ENCODE measurements at regions not wholly inside any gene's neighbourhood (a gene's known extent, or its start where the extent isn't known, plus 50 kb on each side); places are given as distances from the start of the nearest gene placed in this dataset.

- in situ Hi-C loops (cut with MboI; ENCODE audit: low sequenced_read_pairs, unreplicated experiment), result no loop called here
- DNase-seq (ENCODE audit: low spot score), result no peak
- no peak for TF ChIP-seq CTCF (IDR thresholded peaks at IDR 0.05; ENCODE audit: borderline replicate concordance, control extremely low read depth, extremely low read depth, insufficient read depth, missing control alignments)
Measured at GRCh38 chr3:164096352-164096751, 981.9 kb downstream of the SI start.

GRCh38 chr3:164095949-164096348 lies 982.3 kb downstream of the SI start:
- TF ChIP-seq CTCF (IDR thresholded peaks at IDR 0.05; ENCODE audit: borderline replicate concordance, control extremely low read depth, extremely low read depth, insufficient read depth, missing control alignments), result no peak
- in situ Hi-C loops (cut with MboI; ENCODE audit: low sequenced_read_pairs, unreplicated experiment), result no loop called here
- no peak for DNase-seq (ENCODE audit: low spot score)

DNA sequence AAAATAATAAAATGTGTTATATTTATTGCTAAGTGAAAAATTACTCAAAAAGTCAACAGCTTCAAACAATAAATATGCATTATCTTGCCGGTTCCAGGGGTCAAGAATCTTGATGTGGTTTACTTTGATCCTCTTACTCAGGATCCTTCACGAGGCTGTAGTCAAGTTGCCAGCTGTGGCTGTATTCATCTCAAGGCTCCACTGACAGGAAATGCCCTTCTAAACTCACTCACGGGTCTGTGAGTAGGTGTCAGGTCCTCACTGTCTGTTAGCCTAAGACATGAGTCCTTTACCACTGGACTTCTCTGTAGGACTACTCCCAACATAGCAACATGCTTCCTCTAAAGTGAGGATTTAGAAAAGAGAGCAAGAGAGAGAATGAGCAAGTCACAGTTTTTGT lies 983.0 kb downstream of the SI start:
- no peak for TF ChIP-seq CTCF (IDR thresholded peaks at IDR 0.05; ENCODE audit: borderline replicate concordance, control extremely low read depth, extremely low read depth, insufficient read depth, missing control alignments)
- in situ Hi-C loops (cut with MboI; ENCODE audit: low sequenced_read_pairs, unreplicated experiment), result no loop called here
- no peak for DNase-seq (ENCODE audit: low spot score)

DNA sequence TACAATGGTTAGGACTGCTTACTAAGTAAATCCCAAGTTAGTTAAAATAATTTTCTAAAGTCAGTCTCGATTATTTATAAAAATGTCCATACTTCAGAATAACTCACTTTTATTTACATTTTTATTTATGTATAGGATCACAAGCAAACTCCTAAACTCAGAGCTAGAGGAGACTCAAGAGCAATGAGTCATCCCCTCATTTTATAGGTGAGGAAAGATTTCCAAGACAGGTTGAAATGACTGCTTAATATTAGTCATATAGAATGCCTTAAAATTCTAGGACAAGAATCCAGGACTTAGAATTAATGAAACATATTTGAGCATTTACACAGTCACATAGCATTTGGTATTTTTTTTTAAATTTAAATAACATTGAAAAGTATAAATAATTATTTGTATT lies 983.8 kb downstream of the SI start:
- in situ Hi-C loops (cut with MboI; ENCODE audit: low sequenced_read_pairs, unreplicated experiment), result no loop called here
- TF ChIP-seq CTCF (IDR thresholded peaks at IDR 0.05; ENCODE audit: borderline replicate concordance, control extremely low read depth, extremely low read depth, insufficient read depth, missing control alignments), result no peak
- no peak for DNase-seq (ENCODE audit: low spot score)

- in situ Hi-C loops (cut with MboI; ENCODE audit: low sequenced_read_pairs, unreplicated experiment), result no loop called here
- TF ChIP-seq CTCF (IDR thresholded peaks at IDR 0.05; ENCODE audit: borderline replicate concordance, control extremely low read depth, extremely low read depth, insufficient read depth, missing control alignments), result no peak
- DNase-seq (ENCODE audit: low spot score), result no peak
Measured at GRCh38 chr3:164080208-164080607, 998.1 kb downstream of the SI start.

- no peak for TF ChIP-seq CTCF (IDR thresholded peaks at IDR 0.05; ENCODE audit: borderline replicate concordance, control extremely low read depth, extremely low read depth, insufficient read depth, missing control alignments)
- in situ Hi-C loops (cut with MboI; ENCODE audit: low sequenced_read_pairs, unreplicated experiment), result no loop called here
- no peak for DNase-seq (ENCODE audit: low spot score)
Measured at GRCh38 chr3:164064298-164064697, 1014.0 kb downstream of the SI start.

GRCh38 chr3:164060923-164061322 lies 1017.4 kb downstream of the SI start:
- in situ Hi-C loops (cut with MboI; ENCODE audit: low sequenced_read_pairs, unreplicated experiment), result no loop called here
- no peak for TF ChIP-seq CTCF (IDR thresholded peaks at IDR 0.05; ENCODE audit: borderline replicate concordance, control extremely low read depth, extremely low read depth, insufficient read depth, missing control alignments)
- DNase-seq (ENCODE audit: low spot score), result no peak
